HCT116 (cell line): ENCODE measurements at regions not wholly inside any gene's neighbourhood (a gene's known extent, or its start where the extent isn't known, plus 50 kb on each side); places are given as distances from the start of the nearest gene placed in this dataset.

ENCODE experiments used
- ATAC-seq: fragments of 200-7000 bp; cut with Tn5 transposase; 2 replicates; pipeline ENCODE4 v1.9.1; 2020; ENCODE audit warnings: mild to moderate bottlenecking, moderate library complexity
- BruUV-seq: library from RNA; stranded (reverse); fragments of 400-500 nt; replicated peaks from 2 replicates; lab custom pipeline; 2021; lab: Mats Ljungman, UMichigan
- CTCF ChIA-PET: fragments of 300-600 bp; sonication (Branson Sonifier 250); formaldehyde crosslinking; loops from one replicate; lab custom pipeline; 2021; ENCODE audit warnings: antibody characterized with exemption; lab: Charles Lee
- POLR2A ChIA-PET: fragments of 300-600, 350-600 bp; sonication (Branson Sonifier 250); formaldehyde crosslinking; loops from one replicate; lab custom pipeline; 2021; ENCODE audit warnings: antibody characterized with exemption; lab: Charles Lee
- RAD21 ChIA-PET, 2 experiments: fragments of 300-600 bp; sonication (Branson Sonifier 250); formaldehyde crosslinking; loops; one replicate each; lab custom pipeline; 2023; ENCODE audit warnings: low total read pairs in 2 of 2; ENCODE audit not compliant: uncharacterized antibody in 2 of 2, unreplicated experiment in 2 of 2, low non-redundant PET in 1 of 2; lab: Charles Lee
- DNase-seq: peaks from one replicate; pipeline ENCODE4 v3.0.0-alpha.2; 2010; ENCODE audit warnings: low read depth, low spot score
- H2AFZ ChIP-seq: fragments of 200-600 bp; shearing (Covaris generic), sonication (generic); 2 replicates; pipeline ENCODE4 v1.6.1; 2017; ENCODE audit warnings: low read depth, mixed run types, mixed read lengths, antibody characterized with exemption, low read length; ENCODE audit not compliant: poor library complexity, severe bottlenecking
- H3K27ac ChIP-seq: 2 replicates; pipeline ENCODE4 v1.5.1; 2012; ENCODE audit warnings: low read depth, low read length
- H3K27me3 ChIP-seq: fragments of 200-600 bp; sonication (generic); 2 replicates; pipeline ENCODE4 v1.6.1; 2016; ENCODE audit warnings: mixed run types, low read length, mixed read lengths; ENCODE audit not compliant: insufficient read depth
- H3K36me3 ChIP-seq, 2 experiments: fragments of 200-500 bp in 1 of 2; fragments of 200-600 bp in 1 of 2; sonication (Bioruptor generic) in 1 of 2; sonication (generic) in 1 of 2; 2 replicates each; pipeline versions ENCODE4 v1.5.1 to v1.6.1; 2014 to 2016; ENCODE audit warnings: low read length in 2 of 2, inconsistent platforms in 1 of 2, mixed read lengths in 1 of 2, mixed run types in 1 of 2; ENCODE audit not compliant: insufficient read depth in 2 of 2, control insufficient read depth in 1 of 2
- H3K4me1 ChIP-seq, 2 experiments: fragments of 200-600 bp in 1 of 2; sonication (generic) in 1 of 2; 2 replicates each; pipeline versions ENCODE4 v1.5.1 to v1.6.1; 2012 to 2017; ENCODE audit warnings: low read length in 2 of 2, inconsistent platforms in 1 of 2, mild to moderate bottlenecking in 1 of 2, mixed read lengths in 1 of 2, mixed run types in 1 of 2, moderate library complexity in 1 of 2; ENCODE audit not compliant: insufficient read depth in 2 of 2, control insufficient read depth in 1 of 2
- H3K4me2 ChIP-seq: fragments of 200-600 bp; sonication (generic); 2 replicates; pipeline ENCODE4 v1.6.1; 2017; ENCODE audit warnings: mixed run types, low read length, mixed read lengths
- H3K4me3 ChIP-seq, 2 experiments: fragments of 200-600 bp in 1 of 2; sonication (generic) in 1 of 2; replicated peaks in 1 of 2; 2 replicates each; pipeline ENCODE4 v1.5.1; 2011 to 2016; ENCODE audit warnings: low read length in 2 of 2, control low read depth in 1 of 2, low read depth in 1 of 2, mild to moderate bottlenecking in 1 of 2, mixed read lengths in 1 of 2, mixed run types in 1 of 2
- H3K79me2 ChIP-seq: fragments of 200-600 bp; sonication (generic); 2 replicates; pipeline ENCODE4 v1.6.1; 2017; ENCODE audit warnings: mild to moderate bottlenecking, mixed run types, low read length, moderate library complexity, mixed read lengths; ENCODE audit not compliant: insufficient read depth
- H3K9ac ChIP-seq: fragments of 200-600 bp; sonication (generic); 2 replicates; pipeline ENCODE4 v1.6.1; 2016; ENCODE audit warnings: low read length, mixed read lengths
- H3K9me2 ChIP-seq: fragments of 200-600 bp; sonication (generic), shearing (Covaris generic); 2 replicates; pipeline ENCODE4 v1.6.1; 2017; ENCODE audit warnings: mixed run types, mild to moderate bottlenecking, moderate library complexity; ENCODE audit not compliant: insufficient read depth
- H3K9me3 ChIP-seq, 2 experiments: fragments of 200-500 bp in 1 of 2; fragments of 200-600 bp in 1 of 2; sonication (Bioruptor generic) in 1 of 2; sonication (generic) in 1 of 2; 2 replicates each; pipeline ENCODE4 v1.6.1; 2014 to 2017; ENCODE audit warnings: low read length in 2 of 2, mixed read lengths in 2 of 2, inconsistent platforms in 1 of 2, low read depth in 1 of 2, mild to moderate bottlenecking in 1 of 2, mixed run types in 1 of 2, moderate library complexity in 1 of 2; ENCODE audit not compliant: control insufficient read depth in 1 of 2, insufficient read depth in 1 of 2
- H4K20me1 ChIP-seq: fragments of 200-600 bp; sonication (generic), shearing (Covaris generic); 2 replicates; pipeline ENCODE4 v1.6.1; 2017; ENCODE audit warnings: mixed run types, mild to moderate bottlenecking, moderate library complexity; ENCODE audit not compliant: insufficient read depth
- ELF1 ChIP-seq: IDR thresholded peaks from 2 replicates; pipeline ENCODE4 v1.6.1; 2012; ENCODE audit warnings: low read depth, borderline replicate concordance
- EZH2 ChIP-seq: fragments of 200-600 bp; sonication (generic); IDR thresholded peaks from 2 replicates; pipeline ENCODE4 v1.6.1; 2017; ENCODE audit warnings: antibody characterized with exemption, mixed run types
- FOSL1 ChIP-seq: IDR thresholded peaks from 2 replicates; pipeline ENCODE4 v1.6.1; 2012; ENCODE audit warnings: low read depth
- JUND ChIP-seq: IDR thresholded peaks from 2 replicates; pipeline ENCODE4 v1.6.1; 2012
- POLR2AphosphoS5 ChIP-seq: IDR thresholded peaks from 2 replicates; pipeline ENCODE4 v1.6.1; 2011; ENCODE audit warnings: mild to moderate bottlenecking, low read depth, low read length, moderate library complexity
- RAD21 ChIP-seq: IDR thresholded peaks from 2 replicates; pipeline ENCODE4 v1.6.1; 2012; ENCODE audit warnings: low read depth, mild to moderate bottlenecking
- SP1 ChIP-seq: IDR thresholded peaks from 2 replicates; pipeline ENCODE4 v1.6.1; 2012; ENCODE audit warnings: low read depth
- SRF ChIP-seq: IDR thresholded peaks from 2 replicates; pipeline ENCODE4 v1.6.1; 2012; ENCODE audit warnings: low read depth
- TCF7L2 ChIP-seq: IDR thresholded peaks from 2 replicates; pipeline ENCODE4 v1.7.0; 2011; ENCODE audit warnings: borderline replicate concordance, inconsistent platforms; ENCODE audit not compliant: insufficient read depth, insufficient read length; ENCODE audit errors: extremely low read depth
- YY1 ChIP-seq: IDR thresholded peaks from 2 replicates; pipeline ENCODE4 v1.6.1; 2011; ENCODE audit warnings: low read length, low read depth, moderate library complexity, mild to moderate bottlenecking; ENCODE audit not compliant: insufficient replicate concordance; ENCODE audit errors: extremely low read depth
- intact Hi-C: fragments of 100-400 bp; cut with micrococcal nuclease; formaldehyde crosslinking; loops from 2 replicates; pipeline ENCODE4 v1.10.0; 2022
- TF ChIP-seq, protein P1 (sequence below), 3 experiments: fragments of 200-600 bp in 1 of 3; sonication (generic) in 1 of 3; IDR thresholded peaks in 2 of 3; conservative IDR thresholded peaks in 1 of 3; 2 replicates each; pipeline ENCODE4 v1.5.1; 2012 to 2017; ENCODE audit warnings: low read depth in 2 of 3, low read length in 2 of 3, antibody characterized with exemption in 1 of 3, borderline replicate concordance in 1 of 3, control low read depth in 1 of 3, mild to moderate bottlenecking in 1 of 3, mixed read lengths in 1 of 3, mixed run types in 1 of 3, moderate library complexity in 1 of 3; ENCODE audit not compliant: insufficient read depth in 1 of 3

- Histone ChIP-seq H3K79me2 (no peaks in the 10 kb centered on the region), H3K4me2 (no peak overlapping the region), H3K9me3 (no peaks in the 10 kb centered on the region), H3K9ac (no peak overlapping the region), H4K20me1 (no peaks in the 10 kb centered on the region), H3K36me3 (no peaks in the 10 kb centered on the region)
- POLR2A ChIA-PET, result no interaction called here
- intact Hi-C loops, result loop anchor here (2.0 to 10.0 kb wide), 3 partner anchors 137 to 723 kb away; no protein-coding TSS in a partner anchor
- no TSS peak for BruUV-seq
- TF ChIP-seq JUND, result no peak
- TF ChIP-seq TCF7L2, result no peak
- TF ChIP-seq RAD21, result peak; percentile 73
- no peak for TF ChIP-seq SP1
- no peak for TF ChIP-seq POLR2AphosphoS5
- TF ChIP-seq, protein P1, sequence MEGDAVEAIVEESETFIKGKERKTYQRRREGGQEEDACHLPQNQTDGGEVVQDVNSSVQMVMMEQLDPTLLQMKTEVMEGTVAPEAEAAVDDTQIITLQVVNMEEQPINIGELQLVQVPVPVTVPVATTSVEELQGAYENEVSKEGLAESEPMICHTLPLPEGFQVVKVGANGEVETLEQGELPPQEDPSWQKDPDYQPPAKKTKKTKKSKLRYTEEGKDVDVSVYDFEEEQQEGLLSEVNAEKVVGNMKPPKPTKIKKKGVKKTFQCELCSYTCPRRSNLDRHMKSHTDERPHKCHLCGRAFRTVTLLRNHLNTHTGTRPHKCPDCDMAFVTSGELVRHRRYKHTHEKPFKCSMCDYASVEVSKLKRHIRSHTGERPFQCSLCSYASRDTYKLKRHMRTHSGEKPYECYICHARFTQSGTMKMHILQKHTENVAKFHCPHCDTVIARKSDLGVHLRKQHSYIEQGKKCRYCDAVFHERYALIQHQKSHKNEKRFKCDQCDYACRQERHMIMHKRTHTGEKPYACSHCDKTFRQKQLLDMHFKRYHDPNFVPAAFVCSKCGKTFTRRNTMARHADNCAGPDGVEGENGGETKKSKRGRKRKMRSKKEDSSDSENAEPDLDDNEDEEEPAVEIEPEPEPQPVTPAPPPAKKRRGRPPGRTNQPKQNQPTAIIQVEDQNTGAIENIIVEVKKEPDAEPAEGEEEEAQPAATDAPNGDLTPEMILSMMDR (IDR thresholded peaks at IDR 0.05 in 2 of 3, conservative IDR thresholded peaks at IDR 0.05 in 1 of 3; ENCODE audit: borderline replicate concordance in 1 of 3, insufficient read depth in 1 of 3, low read depth in 2 of 3, low read length in 2 of 3), result peak; percentile 31 to 73 (median 37); a peak in 5 of 6 replicates
- no peak for TF ChIP-seq YY1
- TF ChIP-seq, all 23 proteins: peak for 2
- DNase-seq (peak; percentile 42), ATAC-seq (peak; percentile 67)
- RAD21 ChIA-PET, result no interaction called here
- Histone ChIP-seq H2AFZ (no peak overlapping the region), H3K27me3 (no peaks in the 10 kb centered on the region), H3K9me2 (no peaks in the 10 kb centered on the region), H3K4me3 (no peak overlapping the region), H3K4me1 (no peaks in the 10 kb centered on the region), H3K27ac (no peak overlapping the region)
- CTCF ChIA-PET, result interaction anchor here (1.3 kb wide), 1 partner anchor 142 kb away, joined by 4 read pairs; no protein-coding TSS in a partner anchor
Observed at GRCh38 chr5:91499943-91500531, 116.9 kb upstream of the ARRDC3 start.

DNA sequence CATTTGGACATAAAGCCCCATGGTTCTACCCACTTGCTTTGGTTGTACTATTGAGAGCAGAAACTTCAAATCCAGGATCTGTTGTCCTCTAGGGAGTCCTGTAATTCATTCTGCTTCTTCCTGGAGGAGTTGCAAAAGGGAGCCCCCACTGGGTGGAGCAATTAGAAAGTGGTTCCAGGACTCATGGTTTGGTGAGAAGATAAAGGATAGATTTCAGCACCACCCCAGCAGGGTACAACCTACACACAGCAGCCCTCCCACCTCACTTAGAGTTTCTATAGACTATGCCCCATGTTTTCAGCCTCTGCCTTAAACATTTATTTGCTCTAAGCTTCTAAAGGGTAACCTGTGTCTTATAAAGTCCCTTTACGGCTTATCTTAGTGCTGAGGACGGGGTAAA, 112.6 kb upstream of the ARRDC3 start:
- intact Hi-C loops, result no loop called here
- no peaks in the 10 kb centered on the region for H3K79me2 ChIP-seq
- DNase-seq, result no peak
- H3K27ac ChIP-seq, result no peak overlapping the region
- POLR2A ChIA-PET, result no interaction called here
- CTCF ChIA-PET, result no interaction called here
- TF ChIP-seq ELF1 (no peak), FOSL1 (no peak), RAD21 (no peak), JUND (no peak), EZH2 (no peak), SRF (no peak), TCF7L2 (no peak), SP1 (no peak)
- TF ChIP-seq, protein P1 (IDR thresholded peaks at IDR 0.05 in 2 of 3, conservative IDR thresholded peaks at IDR 0.05 in 1 of 3; ENCODE audit: borderline replicate concordance in 1 of 3, insufficient read depth in 1 of 3, low read depth in 2 of 3, low read length in 2 of 3), result no peak
- TF ChIP-seq, all 23 proteins: peak for 0
- no peak for ATAC-seq
- Histone ChIP-seq H3K9ac (no peak overlapping the region), H3K4me3 (no peak overlapping the region), H3K27me3 (no peaks in the 10 kb centered on the region), H3K9me2 (no peaks in the 10 kb centered on the region), H3K36me3 (no peaks in the 10 kb centered on the region), H3K9me3 (no peaks in the 10 kb centered on the region), H2AFZ (no peak overlapping the region), H3K4me2 (no peak overlapping the region), H3K4me1 (no peaks in the 10 kb centered on the region), H4K20me1 (no peaks in the 10 kb centered on the region)
- BruUV-seq, result no TSS peak
- RAD21 ChIA-PET, result no interaction called here
